HG03342 (cell line): ENCODE measurements at regions not wholly inside any gene's neighbourhood (a gene's known extent, or its start where the extent isn't known, plus 50 kb on each side); places are given as distances from the start of the nearest gene placed in this dataset.

Source experiments
- ATAC-seq: cut with Tn5 transposase; IDR thresholded peaks from one replicate; pipeline ENCODE4 v1.9.1; 2021; ENCODE audit warnings: mild to moderate bottlenecking, moderate library complexity; ENCODE audit not compliant: unreplicated experiment

GRCh38 chr22:49551446-49551845 lies 276.2 kb downstream of the BRD1 start:
- ATAC-seq, result no peak

- no peak for ATAC-seq
These were observed 276.8 kb downstream of the BRD1 start for GRCh38 chr22:49550766-49551362.

GRCh38 chr22:49550141-49550430 lies 277.6 kb downstream of the BRD1 start:
- no peak for ATAC-seq

GRCh38 chr22:49549256-49550140 lies 278.2 kb downstream of the BRD1 start:
- ATAC-seq, result no peak

GRCh38 chr22:49548356-49549202 lies 279.1 kb downstream of the BRD1 start:
- ATAC-seq, result no peak

GRCh38 chr22:49547751-49548239 lies 279.9 kb downstream of the BRD1 start:
- ATAC-seq, result no peak

GRCh38 chr22:49546811-49547585 lies 280.7 kb downstream of the BRD1 start:
- ATAC-seq, result no peak

- ATAC-seq, result no peak
These were observed 282.1 kb downstream of the BRD1 start for GRCh38 chr22:49545606-49546005.

GRCh38 chr22:49544286-49544685 lies 283.4 kb downstream of the BRD1 start:
- no peak for ATAC-seq

- ATAC-seq, result no peak
These were observed 283.8 kb downstream of the BRD1 start for GRCh38 chr22:49543876-49544275.

- no peak for ATAC-seq
These were observed 285.9 kb downstream of the BRD1 start for GRCh38 chr22:49541693-49542230.

GRCh38 chr22:49540913-49541692 lies 286.6 kb downstream of the BRD1 start:
- no peak for ATAC-seq

- ATAC-seq, result no peak
These were observed 287.4 kb downstream of the BRD1 start for GRCh38 chr22:49540084-49540912.

- no peak for ATAC-seq
These were observed 289.7 kb downstream of the BRD1 start for GRCh38 chr22:49538006-49538405.

- ATAC-seq, result no peak
These were observed 291.0 kb downstream of the BRD1 start for GRCh38 chr22:49536571-49537131.

- no peak for ATAC-seq
These were observed 292.0 kb downstream of the BRD1 start for GRCh38 chr22:49535527-49536125.

- no peak for ATAC-seq
These were observed 292.5 kb downstream of the BRD1 start for GRCh38 chr22:49535126-49535525.

GRCh38 chr22:49534386-49534785 lies 293.3 kb downstream of the BRD1 start:
- ATAC-seq, result no peak
